ENCODE measurements at regions not wholly inside any gene's neighbourhood (a gene's known extent, or its start where the extent isn't known, plus 50 kb on each side); places are given as distances from the start of the nearest gene placed in this dataset.
"Not testable (repeated sequence)": the region's sequence is repeated elsewhere in the genome, so short reads cannot be mapped to it uniquely, and the experiment has no call there.

DNA sequence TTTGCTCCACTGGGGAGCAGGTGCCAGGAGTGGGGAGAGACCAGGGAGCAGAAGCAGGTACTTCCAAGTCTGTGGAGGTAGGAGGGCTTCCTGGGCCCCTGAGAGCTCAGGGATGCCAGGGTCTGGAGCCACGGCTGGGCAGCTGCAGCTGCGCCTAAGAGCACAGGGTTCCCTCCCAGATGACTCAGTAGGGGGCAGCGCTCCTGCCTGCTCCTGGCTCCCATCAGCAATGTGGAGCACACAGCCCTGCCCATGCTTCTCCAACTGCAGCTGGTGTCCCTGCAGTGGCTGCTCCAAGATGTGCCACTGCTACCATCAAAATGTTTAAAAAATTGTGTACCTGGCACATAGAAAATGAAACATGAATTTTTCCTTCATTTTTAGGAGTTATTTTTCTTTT is 1028.2 kb downstream of the PCDH7 start:
- TF ChIP-seq POLR2AphosphoS5 (IDR thresholded peaks at IDR 0.05) = no peak
- TF ChIP-seq POLR2A (IDR thresholded peaks at IDR 0.05) = no peak
- TF ChIP-seq, protein P1, sequence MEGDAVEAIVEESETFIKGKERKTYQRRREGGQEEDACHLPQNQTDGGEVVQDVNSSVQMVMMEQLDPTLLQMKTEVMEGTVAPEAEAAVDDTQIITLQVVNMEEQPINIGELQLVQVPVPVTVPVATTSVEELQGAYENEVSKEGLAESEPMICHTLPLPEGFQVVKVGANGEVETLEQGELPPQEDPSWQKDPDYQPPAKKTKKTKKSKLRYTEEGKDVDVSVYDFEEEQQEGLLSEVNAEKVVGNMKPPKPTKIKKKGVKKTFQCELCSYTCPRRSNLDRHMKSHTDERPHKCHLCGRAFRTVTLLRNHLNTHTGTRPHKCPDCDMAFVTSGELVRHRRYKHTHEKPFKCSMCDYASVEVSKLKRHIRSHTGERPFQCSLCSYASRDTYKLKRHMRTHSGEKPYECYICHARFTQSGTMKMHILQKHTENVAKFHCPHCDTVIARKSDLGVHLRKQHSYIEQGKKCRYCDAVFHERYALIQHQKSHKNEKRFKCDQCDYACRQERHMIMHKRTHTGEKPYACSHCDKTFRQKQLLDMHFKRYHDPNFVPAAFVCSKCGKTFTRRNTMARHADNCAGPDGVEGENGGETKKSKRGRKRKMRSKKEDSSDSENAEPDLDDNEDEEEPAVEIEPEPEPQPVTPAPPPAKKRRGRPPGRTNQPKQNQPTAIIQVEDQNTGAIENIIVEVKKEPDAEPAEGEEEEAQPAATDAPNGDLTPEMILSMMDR (IDR thresholded peaks at IDR 0.05) = no peak
- no peak for DNase-seq (ENCODE audit: low spot score in 2 of 2)
- Histone ChIP-seq H3K4me3 (no peak overlapping the region), H3K27ac (no peak overlapping the region), H3K27me3 (no peaks in the 10 kb centered on the region), H3K36me3 (no peaks in the 10 kb centered on the region), H3K9me3 (no peaks in the 10 kb centered on the region), H3K4me1 (no peaks in the 10 kb centered on the region)
- intact Hi-C loops (cut with DNase I; ENCODE audit: low total_unique reads) = no loop called here

DNA sequence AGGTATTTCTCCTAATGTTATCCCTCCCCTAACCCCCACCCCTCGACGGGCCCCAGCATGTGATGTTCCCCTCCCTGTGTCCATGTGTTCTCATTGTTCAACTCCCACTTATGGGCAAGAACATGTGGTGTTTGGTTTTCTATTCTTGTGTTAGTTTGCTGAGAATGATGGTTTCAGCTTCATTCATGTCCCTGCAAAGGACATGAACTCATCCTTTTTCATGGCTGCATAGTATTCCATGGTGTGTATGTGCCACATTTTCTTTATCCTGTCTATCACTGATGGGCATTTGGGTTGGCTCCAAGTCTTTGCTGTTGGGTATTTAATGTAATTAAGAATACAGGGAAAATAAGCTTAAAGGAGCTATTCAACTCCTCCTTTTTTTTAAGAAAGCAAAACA is 1030.4 kb downstream of the PCDH7 start:
- H3K4me3 ChIP-seq; DNase-seq (ENCODE audit: low spot score in 2 of 2); intact Hi-C loops (cut with DNase I; ENCODE audit: low total_unique reads); H3K4me1 ChIP-seq; H3K27ac ChIP-seq; H3K27me3 ChIP-seq; H3K9me3 ChIP-seq; H3K36me3 ChIP-seq: not testable (repeated sequence)

DNA sequence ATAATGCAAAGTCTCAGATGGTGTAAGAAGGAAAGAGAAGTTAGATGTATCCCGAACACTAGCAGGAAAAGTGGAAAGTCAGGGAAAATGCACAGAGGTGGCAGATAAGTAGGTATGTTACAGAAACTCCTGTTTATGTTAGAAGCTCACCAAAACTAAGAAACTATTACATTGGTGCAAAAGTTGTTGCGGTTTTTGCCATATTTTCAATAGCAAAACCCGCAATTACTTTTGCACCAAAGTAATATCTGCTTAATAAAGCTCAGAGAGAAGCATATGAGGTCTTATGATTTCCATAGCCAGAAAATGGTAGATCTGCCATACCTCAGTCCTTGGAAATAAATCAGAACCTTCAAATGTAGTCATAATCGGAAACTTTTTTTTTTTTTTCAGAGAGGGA is 1035.6 kb downstream of the PCDH7 start:
- DNase-seq (ENCODE audit: low spot score in 2 of 2) = no peak
- Histone ChIP-seq H3K4me3 (no peak overlapping the region), H3K4me1 (no peaks in the 10 kb centered on the region), H3K9me3 (no peaks in the 10 kb centered on the region), H3K27ac (no peak overlapping the region), H3K27me3 (no peaks in the 10 kb centered on the region), H3K36me3 (no peaks in the 10 kb centered on the region)
- intact Hi-C loops (cut with DNase I; ENCODE audit: low total_unique reads) = no loop called here
- TF ChIP-seq POLR2AphosphoS5 (IDR thresholded peaks at IDR 0.05) (no peak), POLR2A (IDR thresholded peaks at IDR 0.05) (no peak)
- TF ChIP-seq, protein P1 (IDR thresholded peaks at IDR 0.05) = no peak

DNA sequence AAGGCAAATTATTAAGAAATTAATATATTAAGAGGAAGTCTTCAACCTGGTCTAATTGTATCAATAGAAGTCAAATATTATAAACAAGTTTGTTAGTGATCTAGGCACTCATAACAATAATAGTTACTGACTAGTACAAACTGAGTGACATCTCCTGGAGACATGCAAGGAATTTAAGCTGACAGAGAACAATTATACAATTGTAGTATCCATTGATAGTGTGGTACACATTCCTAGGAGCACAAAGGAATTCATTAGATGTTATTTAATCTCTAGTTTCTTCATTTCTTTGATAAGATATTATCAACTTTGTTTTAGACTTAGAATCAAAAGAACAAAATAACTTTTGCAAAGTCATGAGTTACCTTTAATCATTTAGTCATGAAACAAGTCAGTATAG is 1048.6 kb downstream of the PCDH7 start:
- no peak for TF ChIP-seq POLR2A (IDR thresholded peaks at IDR 0.05)
- no peak for TF ChIP-seq POLR2AphosphoS5 (IDR thresholded peaks at IDR 0.05)
- TF ChIP-seq, protein P1 (IDR thresholded peaks at IDR 0.05) = no peak
- Histone ChIP-seq H3K4me1 (no peaks in the 10 kb centered on the region), H3K4me3 (no peak overlapping the region), H3K27ac (no peak overlapping the region), H3K36me3 (no peaks in the 10 kb centered on the region), H3K27me3 (no peaks in the 10 kb centered on the region), H3K9me3 (no peaks in the 10 kb centered on the region)
- no peak for DNase-seq (ENCODE audit: low spot score in 2 of 2)
- intact Hi-C loops (cut with DNase I; ENCODE audit: low total_unique reads) = no loop called here

DNA sequence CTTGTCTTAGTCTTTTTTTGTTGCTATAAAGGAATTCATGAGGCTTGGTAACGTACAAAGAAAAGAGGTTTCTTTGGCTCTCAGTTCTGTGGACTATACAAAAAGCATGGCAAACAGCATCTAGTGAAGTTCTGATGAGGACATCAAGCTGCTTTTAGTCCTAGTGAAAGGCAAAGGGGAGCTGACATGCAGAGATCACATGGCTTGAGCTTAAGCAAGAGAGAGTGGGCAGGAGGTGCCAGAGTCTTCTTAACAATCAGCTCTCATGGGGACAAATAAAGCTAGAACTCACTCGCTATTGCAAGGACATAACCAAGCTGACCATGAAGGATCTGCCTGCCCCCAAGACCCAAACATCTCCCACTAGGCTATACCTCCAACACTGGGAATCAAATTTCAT is 1063.1 kb downstream of the PCDH7 start:
- H3K27ac ChIP-seq = no peak overlapping the region
- TF ChIP-seq POLR2AphosphoS5 (IDR thresholded peaks at IDR 0.05) = no peak
- no peak for TF ChIP-seq POLR2A (IDR thresholded peaks at IDR 0.05)
- TF ChIP-seq, protein P1 (IDR thresholded peaks at IDR 0.05) = no peak
- intact Hi-C loops (cut with DNase I; ENCODE audit: low total_unique reads) = no loop called here
- no peak for DNase-seq (ENCODE audit: low spot score in 2 of 2)
- no peaks in the 10 kb centered on the region for H3K36me3 ChIP-seq
- H3K4me3 ChIP-seq = no peak overlapping the region
- no peaks in the 10 kb centered on the region for H3K9me3 ChIP-seq
- no peaks in the 10 kb centered on the region for H3K4me1 ChIP-seq
- no peaks in the 10 kb centered on the region for H3K27me3 ChIP-seq

DNA sequence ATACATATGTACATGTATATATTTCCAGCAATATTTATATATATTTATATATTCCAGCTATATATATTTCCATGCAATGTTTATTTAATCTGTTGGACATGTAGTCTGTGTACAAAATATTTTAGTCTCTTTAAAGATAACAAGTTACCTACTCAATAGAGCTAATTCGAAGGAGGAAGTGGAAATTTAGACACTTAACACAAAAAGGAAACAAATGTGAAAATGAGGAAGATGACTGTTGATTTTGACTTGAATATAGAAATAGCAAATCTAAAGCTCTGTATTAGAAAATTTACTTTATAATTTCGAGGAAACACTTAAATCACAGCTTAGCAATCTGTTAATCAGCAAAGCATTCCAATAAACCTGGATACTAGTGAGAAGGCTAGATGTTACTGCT is 1064.4 kb downstream of the PCDH7 start:
- H3K27me3 ChIP-seq = no peaks in the 10 kb centered on the region
- H3K27ac ChIP-seq = no peak overlapping the region
- H3K36me3 ChIP-seq = no peaks in the 10 kb centered on the region
- H3K4me3 ChIP-seq = no peak overlapping the region
- intact Hi-C loops (cut with DNase I; ENCODE audit: low total_unique reads) = no loop called here
- H3K4me1 ChIP-seq = no peaks in the 10 kb centered on the region
- TF ChIP-seq POLR2AphosphoS5 (IDR thresholded peaks at IDR 0.05) (no peak), POLR2A (IDR thresholded peaks at IDR 0.05) (no peak)
- TF ChIP-seq, protein P1 (IDR thresholded peaks at IDR 0.05) = no peak
- no peak for DNase-seq (ENCODE audit: low spot score in 2 of 2)
- no peaks in the 10 kb centered on the region for H3K9me3 ChIP-seq
